AG09309 (cell line): ENCODE measurements at regions not wholly inside any gene's neighbourhood (a gene's known extent, or its start where the extent isn't known, plus 50 kb on each side); places are given as distances from the start of the nearest gene placed in this dataset.

Source experiments
- DNase-seq: peaks from one replicate; pipeline ENCODE4 v3.0.0-alpha.2; 2010; ENCODE audit warnings: low read depth
- H3K4me3 ChIP-seq: 2 replicates; pipeline ENCODE4 v1.5.1; 2011; ENCODE audit warnings: mild to moderate bottlenecking, low read depth, low read length, moderate library complexity; ENCODE audit not compliant: control insufficient read depth
- TF ChIP-seq, protein P1 (sequence below): IDR thresholded peaks from 2 replicates; pipeline ENCODE4 v1.5.1; 2011; ENCODE audit warnings: mild to moderate bottlenecking, low read depth, low read length, inconsistent platforms; ENCODE audit not compliant: insufficient read depth, control insufficient read depth; ENCODE audit errors: missing control alignments

DNA sequence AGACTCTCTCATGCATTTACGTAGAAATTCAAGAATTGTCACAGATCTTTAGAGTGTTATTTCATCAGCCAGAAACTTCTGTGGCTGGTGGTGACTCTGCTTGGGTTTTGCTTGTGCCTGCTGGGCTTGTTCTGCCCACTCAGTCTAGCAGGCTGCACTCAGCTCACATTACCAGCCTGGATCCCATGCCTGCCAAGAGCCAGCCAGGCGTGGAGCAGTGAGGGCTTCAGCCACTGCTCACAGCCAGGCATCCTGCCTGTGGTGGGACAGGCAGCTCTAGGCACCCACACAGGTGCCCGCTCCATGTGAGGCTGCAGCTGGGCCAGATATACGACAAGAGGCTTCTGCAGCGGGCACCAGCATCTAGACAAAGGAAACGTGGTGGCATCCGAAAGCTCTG is 1213.3 kb upstream of the RAG2 start:
- H3K4me3 ChIP-seq = no peak overlapping the region
- TF ChIP-seq, protein P1, sequence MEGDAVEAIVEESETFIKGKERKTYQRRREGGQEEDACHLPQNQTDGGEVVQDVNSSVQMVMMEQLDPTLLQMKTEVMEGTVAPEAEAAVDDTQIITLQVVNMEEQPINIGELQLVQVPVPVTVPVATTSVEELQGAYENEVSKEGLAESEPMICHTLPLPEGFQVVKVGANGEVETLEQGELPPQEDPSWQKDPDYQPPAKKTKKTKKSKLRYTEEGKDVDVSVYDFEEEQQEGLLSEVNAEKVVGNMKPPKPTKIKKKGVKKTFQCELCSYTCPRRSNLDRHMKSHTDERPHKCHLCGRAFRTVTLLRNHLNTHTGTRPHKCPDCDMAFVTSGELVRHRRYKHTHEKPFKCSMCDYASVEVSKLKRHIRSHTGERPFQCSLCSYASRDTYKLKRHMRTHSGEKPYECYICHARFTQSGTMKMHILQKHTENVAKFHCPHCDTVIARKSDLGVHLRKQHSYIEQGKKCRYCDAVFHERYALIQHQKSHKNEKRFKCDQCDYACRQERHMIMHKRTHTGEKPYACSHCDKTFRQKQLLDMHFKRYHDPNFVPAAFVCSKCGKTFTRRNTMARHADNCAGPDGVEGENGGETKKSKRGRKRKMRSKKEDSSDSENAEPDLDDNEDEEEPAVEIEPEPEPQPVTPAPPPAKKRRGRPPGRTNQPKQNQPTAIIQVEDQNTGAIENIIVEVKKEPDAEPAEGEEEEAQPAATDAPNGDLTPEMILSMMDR = no peak
- DNase-seq = no peak

DNA sequence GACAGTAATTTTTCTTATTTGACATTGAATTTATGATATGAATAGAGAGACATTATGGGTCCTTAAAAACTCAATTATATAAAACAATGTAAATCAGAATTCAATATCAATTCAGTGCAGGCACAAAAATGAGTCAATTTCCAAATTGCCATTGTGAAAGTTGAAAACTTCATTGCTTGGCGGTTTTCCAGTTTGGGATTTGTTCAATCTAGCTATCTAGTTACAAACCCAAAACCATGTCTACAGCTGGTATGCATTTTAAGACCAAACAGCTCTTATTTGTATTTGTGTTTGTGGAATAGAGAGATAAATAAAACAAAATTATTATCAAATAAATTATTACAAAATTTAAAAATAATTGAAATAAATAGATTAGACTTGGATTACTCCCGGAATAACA is 1206.6 kb upstream of the RAG2 start:
- H3K4me3 ChIP-seq = no peak overlapping the region
- DNase-seq = no peak
- TF ChIP-seq, protein P1 = no peak

DNA sequence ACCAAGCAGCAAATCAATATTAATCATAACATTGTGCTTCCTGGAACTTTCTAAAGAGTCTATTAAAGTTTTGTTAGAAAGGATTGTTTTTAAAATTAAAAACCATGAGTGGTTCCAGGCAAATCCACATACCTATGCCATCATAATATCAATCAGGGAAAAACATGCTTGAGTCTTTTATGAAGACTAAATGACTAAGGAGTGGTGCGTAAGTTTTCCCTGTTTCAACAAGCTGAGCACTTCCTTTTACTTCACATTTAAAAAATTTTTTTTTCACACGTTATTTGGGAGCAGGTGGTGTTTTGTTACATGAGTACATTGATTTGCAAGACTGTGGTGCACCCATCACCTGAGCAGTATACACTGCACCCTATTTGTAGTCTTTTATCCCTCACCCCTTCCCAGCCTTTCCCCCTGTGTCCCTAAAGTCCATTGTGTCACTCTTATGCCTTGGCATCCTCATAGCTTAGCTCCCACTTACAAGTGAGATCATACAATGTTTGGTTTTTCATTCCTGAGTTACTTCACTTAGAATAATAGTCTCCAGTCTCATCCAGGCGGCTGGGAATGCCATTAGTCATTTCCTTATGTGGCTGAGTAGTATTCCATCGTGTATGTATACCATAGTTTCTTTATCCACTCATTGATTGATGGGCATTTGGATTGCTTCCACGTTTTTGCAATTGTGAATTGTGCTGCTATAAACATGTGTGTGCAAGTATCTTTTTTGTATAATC is 1190.3 kb upstream of the RAG2 start:
- no peak for DNase-seq
- TF ChIP-seq, protein P1 = no peak
- no peak overlapping the region for H3K4me3 ChIP-seq

DNA sequence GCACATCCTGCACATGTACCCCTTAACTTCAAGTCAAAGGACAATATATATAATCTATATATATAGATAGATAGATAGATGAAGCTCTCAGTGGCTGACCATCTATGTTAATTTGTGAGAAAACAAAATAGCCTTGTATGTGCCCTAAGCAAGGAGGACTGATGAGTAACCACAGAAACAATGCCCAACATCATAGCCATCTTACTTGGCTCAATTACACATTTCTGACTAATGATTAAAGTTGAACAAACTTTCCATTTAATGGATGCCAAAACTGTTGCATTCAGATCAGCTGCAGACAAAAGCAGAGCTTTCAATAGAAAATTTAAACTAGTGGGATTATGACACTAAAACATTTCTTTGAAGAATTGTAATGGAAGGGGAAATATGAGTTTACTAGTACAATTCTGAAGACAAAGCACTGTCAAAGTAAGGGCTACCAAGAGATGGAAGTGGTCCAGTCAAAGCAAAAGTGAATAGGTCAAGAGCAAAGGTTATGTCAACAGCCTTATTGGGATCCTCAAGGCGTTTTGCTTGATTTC is 1188.2 kb upstream of the RAG2 start:
- TF ChIP-seq, protein P1 = no peak
- DNase-seq = no peak
- no peak overlapping the region for H3K4me3 ChIP-seq

DNA sequence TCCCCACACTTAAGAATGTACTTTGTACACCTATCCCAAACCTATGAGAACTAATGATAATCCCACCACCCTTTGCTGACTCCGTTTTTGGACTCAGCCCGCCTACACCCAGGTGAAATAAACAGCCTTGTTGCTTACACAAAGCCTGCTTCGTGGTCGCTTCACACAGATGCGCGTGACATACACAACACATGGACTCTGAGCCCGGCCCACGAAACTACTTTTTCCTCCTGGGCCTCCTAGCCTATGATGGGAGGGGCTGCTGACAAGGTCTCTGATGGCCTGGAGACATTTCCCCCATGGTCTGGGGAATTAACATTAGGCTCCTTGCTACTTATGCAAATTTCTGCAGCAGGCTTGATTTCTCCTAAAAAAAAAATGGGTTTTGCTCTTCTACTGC is 1176.4 kb upstream of the RAG2 start:
- TF ChIP-seq, protein P1 = no peak
- no peak overlapping the region for H3K4me3 ChIP-seq
- no peak for DNase-seq

DNA sequence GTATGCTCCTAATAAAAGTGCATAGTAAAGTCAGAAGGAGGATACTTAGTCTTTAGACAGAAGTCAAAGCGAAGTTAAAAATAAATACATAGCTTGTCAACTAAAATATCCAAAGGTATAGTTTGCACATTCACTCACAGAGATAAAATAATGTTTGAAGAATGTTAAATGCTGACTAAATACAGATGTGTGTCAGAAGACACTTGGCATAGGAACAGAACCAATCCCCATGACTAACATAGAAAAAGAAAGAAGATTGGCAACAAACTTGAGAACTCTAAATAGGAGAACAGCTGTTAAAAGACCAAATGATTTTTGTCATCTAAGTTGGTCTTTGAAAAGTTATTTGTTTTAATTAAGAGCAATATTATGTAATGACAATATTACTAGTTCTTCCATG is 1172.1 kb upstream of the RAG2 start:
- DNase-seq = no peak
- TF ChIP-seq, protein P1 = no peak
- no peak overlapping the region for H3K4me3 ChIP-seq
